ENCODE measurements at regions not wholly inside any gene's neighbourhood (a gene's known extent, or its start where the extent isn't known, plus 50 kb on each side); places are given as distances from the start of the nearest gene placed in this dataset.

DNA sequence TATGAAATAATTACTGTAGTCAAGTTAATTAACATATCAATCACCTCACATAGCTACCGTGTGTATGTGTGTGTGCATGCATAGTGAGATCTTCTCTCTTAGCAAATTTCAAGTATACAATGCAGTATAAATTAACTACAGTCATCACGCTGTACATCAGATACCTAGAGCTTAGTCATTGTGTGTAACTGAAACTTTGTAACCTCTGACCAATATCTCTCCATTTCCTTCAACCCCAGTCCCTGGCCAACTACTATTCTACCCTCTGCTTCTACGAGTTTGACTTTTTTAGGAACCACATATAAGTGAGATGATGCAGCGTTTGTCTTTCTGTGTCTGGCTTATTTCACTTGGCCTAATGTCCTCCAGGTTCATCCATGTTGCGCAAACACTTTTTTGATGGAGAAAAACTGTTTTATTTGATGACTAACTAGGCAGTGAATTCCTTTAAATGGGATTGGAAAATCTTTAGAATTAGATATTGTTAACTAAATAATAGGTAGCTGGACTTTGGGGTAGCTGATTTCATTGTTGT, 459.5 kb downstream of the DHX35 start:
- no peak for DNase-seq

DNA sequence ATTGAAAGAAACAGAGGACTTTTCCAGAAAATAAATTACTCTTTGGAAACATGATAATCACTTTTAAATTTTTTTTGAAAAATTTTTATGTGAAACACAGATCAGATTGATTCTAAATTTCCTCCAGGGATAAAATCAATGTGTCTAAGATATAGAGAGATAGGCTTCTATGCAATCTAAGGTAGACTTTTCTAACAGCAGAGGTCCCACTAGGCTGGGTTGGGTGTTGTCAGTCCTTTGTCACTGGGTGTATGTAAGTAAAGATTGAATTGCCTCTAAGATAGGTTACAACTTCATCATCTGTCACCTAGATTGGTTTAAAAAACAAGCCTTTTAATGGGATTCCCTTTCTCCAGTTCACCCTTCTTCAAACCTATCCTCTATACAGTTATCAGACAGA, 449.9 kb downstream of the DHX35 start:
- DNase-seq = no peak

DNA sequence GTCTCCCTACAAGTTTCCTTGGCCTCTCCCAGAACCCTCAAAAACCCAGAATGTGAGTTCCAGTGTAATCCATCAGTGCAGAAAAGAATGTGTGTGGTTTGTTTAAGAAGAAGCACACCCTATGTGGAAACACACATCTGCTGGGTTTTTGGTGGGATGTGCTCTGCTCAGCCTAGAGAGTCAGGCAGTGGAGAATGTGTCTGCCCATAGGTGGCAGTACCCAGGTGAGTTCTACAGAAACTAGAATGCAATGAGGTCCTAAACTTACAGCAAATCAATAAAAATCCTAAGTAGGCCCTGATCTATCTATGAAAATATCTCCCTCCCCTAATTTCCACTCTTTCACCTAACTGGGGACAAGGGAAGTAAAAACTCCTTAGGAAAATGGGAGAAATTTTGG, 437.3 kb downstream of the DHX35 start:
- DNase-seq = no peak

- no peak for DNase-seq
Observed at GRCh38 chr20:39398656-39399055, 436.5 kb downstream of the DHX35 start.

GRCh38 chr20:39397646-39398045, 435.5 kb downstream of the DHX35 start:
- DNase-seq = no peak

- DNase-seq = no peak
Observed at GRCh38 chr20:39395478-39396291, 433.5 kb downstream of the DHX35 start.

- no peak for DNase-seq
Observed at GRCh38 chr20:39394461-39394860, 432.3 kb downstream of the DHX35 start.

- DNase-seq = no peak
Observed at GRCh38 chr20:39390186-39390585, 428.0 kb downstream of the DHX35 start.

- no peak for DNase-seq
Observed at GRCh38 chr20:39381595-39381994, 419.5 kb downstream of the DHX35 start.

DNA sequence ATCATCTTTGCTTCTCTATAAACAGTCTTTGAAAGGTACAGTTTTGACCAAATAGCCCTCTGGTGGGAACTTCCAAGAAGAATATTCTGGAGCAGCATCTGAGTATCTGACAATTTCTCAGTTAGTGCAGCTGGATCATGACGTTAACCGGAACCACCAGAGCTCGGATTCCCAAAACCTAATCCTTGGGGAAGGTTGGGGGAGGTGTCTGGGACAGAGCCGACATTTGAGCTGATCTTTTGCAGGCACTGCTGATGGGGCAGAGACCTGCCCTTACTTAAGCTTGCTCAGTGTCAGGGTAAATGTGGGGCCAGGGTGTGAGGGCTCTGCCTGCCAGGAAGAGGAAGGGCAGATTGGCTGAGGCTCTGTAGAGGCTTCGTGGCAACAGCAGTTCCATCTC, 416.6 kb downstream of the DHX35 start:
- no peak for DNase-seq

GRCh38 chr20:39376788-39377187, 414.6 kb downstream of the DHX35 start:
- DNase-seq = no peak

GRCh38 chr20:39364320-39364719, 402.2 kb downstream of the DHX35 start:
- no peak for DNase-seq

- no peak for DNase-seq
Observed at GRCh38 chr20:39359981-39360620, 398.0 kb downstream of the DHX35 start.

DNA sequence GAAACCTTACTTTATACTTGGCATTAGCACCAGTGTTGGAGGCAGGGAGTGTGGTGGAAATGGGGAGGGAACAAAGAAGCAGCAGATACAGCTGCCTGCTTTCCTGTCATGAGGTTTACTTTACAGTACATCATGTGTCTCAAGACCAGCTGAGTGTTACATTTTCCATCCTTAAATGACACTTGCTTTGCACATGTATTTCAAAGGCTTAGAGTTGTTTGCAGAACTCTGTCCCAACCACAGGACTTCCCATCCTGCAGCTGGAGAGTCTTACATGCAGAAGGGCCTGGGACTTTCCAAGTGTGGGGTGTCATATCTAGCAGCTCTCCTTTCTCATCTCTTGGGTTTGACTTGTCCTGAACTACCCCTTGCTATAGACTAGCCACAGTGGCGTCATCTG, 395.9 kb downstream of the DHX35 start:
- no peak for DNase-seq

DNA sequence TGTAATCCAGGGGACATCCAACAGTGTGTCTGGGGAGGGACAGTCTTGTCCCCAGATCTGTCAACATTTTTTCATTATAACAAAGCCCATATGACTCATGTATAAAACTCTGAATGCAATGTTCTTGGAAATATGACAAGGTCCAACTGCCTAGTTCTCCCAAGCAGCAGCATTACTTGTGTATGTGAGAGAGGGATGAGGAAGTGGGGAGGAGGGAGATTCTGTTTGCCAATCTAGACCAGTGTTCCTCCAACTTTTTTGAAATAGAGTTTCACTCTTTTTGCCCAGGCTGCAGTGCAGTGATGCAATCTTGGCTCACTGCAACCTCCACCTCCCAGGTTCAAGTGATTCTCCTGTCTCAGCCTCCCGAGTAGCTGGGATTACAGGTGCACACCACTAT, 394.8 kb downstream of the DHX35 start:
- DNase-seq = no peak

DNA sequence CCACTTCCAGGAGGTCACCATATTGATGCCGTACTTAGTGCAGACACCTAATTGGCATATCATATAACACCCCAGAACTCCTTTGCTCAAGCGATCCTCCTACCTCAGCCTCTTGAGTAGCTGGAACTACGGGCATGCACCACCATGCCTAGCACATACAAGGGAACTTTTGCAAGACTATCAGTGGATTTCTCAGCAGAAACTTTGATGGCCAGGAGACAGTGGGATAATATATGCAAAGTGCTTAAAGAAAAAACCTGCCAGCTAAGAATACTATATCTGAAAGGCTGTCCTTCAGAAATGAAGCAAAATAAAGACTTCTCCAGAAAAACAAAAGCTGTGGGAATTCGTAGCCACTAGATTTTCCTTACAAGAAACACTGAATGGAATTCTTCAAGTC, 387.1 kb downstream of the DHX35 start:
- DNase-seq = no peak

DNA sequence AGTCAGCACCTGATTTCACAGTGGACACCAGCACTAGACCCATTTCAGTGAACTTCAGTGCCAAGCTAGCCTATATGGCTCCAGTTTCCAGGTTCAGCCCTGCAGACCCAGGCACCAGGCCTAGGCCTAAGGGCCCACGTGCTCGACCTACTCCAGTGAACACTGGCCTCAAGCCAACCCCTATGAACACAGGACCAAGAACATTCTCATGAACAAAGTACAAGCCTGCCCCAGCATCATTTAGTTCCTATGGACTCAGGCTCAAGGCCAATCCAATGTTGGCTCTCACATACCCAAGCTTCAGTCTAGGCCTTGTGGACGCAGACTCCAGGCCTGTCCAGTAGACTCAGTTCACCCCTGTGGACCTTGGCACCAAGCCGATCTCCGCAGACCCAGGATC, 385.5 kb downstream of the DHX35 start:
- DNase-seq = no peak

GRCh38 chr20:39342463-39342862, 380.3 kb downstream of the DHX35 start:
- no peak for DNase-seq

DNA sequence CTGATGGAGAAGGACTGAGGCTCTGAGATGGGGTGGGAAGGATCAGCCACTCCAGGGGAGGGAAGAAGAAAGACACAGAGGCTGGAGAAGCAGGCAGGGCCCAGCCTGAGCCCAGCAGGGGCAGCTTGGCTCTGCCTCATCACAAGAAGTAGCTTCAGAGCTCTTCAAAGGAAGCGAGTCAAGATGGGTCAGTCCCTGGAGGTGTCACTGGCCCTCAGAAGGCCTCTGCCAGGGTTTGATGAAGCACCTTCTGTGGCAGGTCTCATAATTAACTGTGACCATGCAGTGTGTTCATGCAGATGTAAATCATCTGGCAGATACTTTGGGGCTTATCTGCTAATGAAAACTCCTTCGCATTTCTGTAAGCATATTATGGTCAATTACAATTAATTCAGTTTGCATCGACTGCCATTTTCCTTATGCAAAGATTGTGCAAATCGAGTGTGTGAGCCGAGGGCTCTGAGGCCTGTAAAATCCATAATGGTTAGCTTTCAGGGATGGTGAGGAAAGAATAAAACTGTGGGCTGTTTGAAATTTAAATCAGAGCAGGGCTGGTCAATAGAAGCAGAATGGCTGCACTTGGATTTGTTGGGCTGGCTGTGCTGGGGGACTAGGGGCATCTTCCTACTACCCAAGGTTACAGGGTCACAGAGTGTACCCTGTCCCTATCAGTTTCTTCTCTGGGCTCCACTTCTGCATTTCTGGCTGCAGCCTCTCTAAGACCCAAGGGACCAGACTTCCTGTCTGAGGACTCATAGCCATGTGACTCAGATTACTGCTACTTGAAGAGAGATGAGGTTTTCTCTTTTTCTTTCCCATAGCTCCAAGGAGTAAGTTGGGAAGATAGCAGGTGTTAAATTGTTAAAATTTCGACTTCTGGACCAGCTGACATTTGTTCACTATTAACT, 376.6 kb downstream of the DHX35 start:
- no peak for DNase-seq

- no peak for DNase-seq
Observed at GRCh38 chr20:39333211-39333610, 371.1 kb downstream of the DHX35 start.

DNA sequence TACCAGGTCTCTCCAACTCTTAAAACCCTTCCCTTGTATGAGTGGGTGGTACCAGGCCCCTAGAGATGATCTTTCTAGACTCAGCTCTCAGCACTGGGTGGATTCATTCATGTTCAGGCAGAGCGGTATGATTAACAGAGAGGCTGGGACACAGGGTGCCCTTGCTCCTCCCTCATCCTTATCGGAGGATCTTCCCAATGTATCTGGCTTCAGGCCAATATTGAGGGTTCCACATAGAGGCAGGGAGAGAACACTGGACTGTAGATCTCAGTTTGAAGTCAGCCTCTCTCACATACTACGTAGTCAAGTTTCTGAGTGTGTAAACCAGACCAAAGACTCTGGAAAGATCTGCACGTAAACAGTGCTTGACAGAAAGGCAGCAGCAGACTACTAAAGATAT, 366.2 kb downstream of the DHX35 start:
- DNase-seq = no peak

DNA sequence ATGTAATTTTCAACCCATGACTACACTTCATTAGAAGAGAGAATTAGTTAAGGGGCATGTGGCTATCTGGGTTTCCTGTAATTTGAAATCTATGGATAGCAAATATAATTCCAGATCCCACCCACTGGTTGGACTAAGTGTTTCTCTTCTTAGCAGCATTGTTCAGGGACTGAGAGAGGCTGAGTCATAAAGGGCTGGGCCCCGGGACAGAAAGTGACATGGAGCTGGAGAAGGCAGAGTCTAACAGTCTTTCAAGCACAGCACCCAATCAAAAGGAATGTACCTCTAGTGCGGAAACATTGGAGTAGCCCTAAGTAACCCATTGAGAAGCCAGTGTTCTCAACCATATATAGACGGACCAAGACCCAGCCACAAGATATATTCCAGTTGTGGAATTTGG, 363.9 kb downstream of the DHX35 start:
- no peak for DNase-seq

GRCh38 chr20:39318911-39319310, 356.8 kb downstream of the DHX35 start:
- DNase-seq = no peak

Data from AML-193 (cell line).